HG02588 (cell line): ENCODE measurements at regions not wholly inside any gene's neighbourhood (a gene's known extent, or its start where the extent isn't known, plus 50 kb on each side); places are given as distances from the start of the nearest gene placed in this dataset.
"Not testable (repeated sequence)": the region's sequence is repeated elsewhere in the genome, so short reads cannot be mapped to it uniquely, and the experiment has no call there.

Experiments
- ATAC-seq: cut with Tn5 transposase; IDR thresholded peaks from one replicate; pipeline ENCODE4 v1.9.1; 2021; ENCODE audit warnings: mild to moderate bottlenecking, moderate library complexity; ENCODE audit not compliant: unreplicated experiment

- no peak for ATAC-seq
These were observed 77.4 kb downstream of the MS4A13 start for GRCh38 chr11:60592601-60593000.

- ATAC-seq, result no peak
These were observed 79.9 kb downstream of the MS4A13 start for GRCh38 chr11:60594998-60595642.

GRCh38 chr11:60607483-60607882, 91.9 kb upstream of the MS4A8 start:
- ATAC-seq, result no peak

- ATAC-seq, result no peak
These were observed 89.8 kb upstream of the MS4A8 start for GRCh38 chr11:60609632-60610031.

- ATAC-seq, result no peak
These were observed 88.7 kb upstream of the MS4A8 start for GRCh38 chr11:60610702-60611101.

GRCh38 chr11:60615497-60615896, 83.9 kb upstream of the MS4A8 start:
- no peak for ATAC-seq

GRCh38 chr11:60621940-60622339, 77.5 kb upstream of the MS4A8 start:
- not testable (repeated sequence) for ATAC-seq

- not testable (repeated sequence) for ATAC-seq
These were observed 76.6 kb upstream of the MS4A8 start for GRCh38 chr11:60622776-60623175.

GRCh38 chr11:60625262-60625661, 74.2 kb upstream of the MS4A8 start:
- ATAC-seq, result no peak

- ATAC-seq, result no peak
These were observed 70.0 kb upstream of the MS4A8 start for GRCh38 chr11:60629399-60629798.

GRCh38 chr11:60631944-60632343, 67.5 kb upstream of the MS4A8 start:
- no peak for ATAC-seq

GRCh38 chr11:60633645-60634044, 65.8 kb upstream of the MS4A8 start:
- peak; percentile 86 for ATAC-seq

GRCh38 chr11:60634126-60634525, 65.3 kb upstream of the MS4A8 start:
- peak; percentile 30 for ATAC-seq

GRCh38 chr11:60641940-60642339, 57.5 kb upstream of the MS4A8 start:
- no peak for ATAC-seq

GRCh38 chr11:60647087-60647486, 52.3 kb upstream of the MS4A8 start:
- no peak for ATAC-seq
